HG02852 (cell line): ENCODE measurements at regions not wholly inside any gene's neighbourhood (a gene's known extent, or its start where the extent isn't known, plus 50 kb on each side); places are given as distances from the start of the nearest gene placed in this dataset.
"Not testable (repeated sequence)": the region's sequence is repeated elsewhere in the genome, so short reads cannot be mapped to it uniquely, and the experiment has no call there.

ENCODE experiments used
- ATAC-seq: cut with Tn5 transposase; IDR thresholded peaks from one replicate; pipeline ENCODE4 v1.9.1; 2021; ENCODE audit warnings: mild to moderate bottlenecking, moderate library complexity; ENCODE audit not compliant: unreplicated experiment

DNA sequence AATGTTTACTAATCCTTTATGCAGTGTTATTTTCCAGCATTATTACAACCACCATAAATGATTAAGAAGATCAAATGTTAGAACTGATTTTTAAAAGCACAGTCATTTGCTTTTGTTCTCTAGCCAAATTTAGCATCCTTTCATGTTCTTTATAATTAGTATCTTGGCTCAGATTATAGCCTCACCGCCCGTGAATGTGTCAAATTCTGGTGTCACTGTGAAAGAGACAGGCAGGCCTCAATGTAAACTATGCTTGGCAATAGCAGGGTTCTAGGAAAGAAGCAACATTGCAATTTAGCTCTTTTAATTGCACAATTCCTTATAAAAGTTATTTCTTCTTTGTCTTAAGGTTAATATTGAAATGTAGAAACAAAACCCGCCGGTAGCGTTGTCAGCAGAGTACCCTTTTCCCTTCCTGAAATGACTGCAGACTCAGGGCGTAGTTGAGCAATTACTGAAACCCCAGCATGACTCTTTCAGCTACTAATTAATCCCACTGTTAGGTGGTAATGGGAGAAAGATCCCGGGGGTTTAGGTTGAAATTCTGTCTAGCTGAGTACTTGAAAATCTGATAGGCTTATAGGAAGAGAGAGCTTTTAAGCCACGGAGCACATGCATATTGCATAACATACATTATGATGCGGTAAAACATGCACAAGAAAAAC, 1600.5 kb upstream of the SEL1L start:
- no peak for ATAC-seq

DNA sequence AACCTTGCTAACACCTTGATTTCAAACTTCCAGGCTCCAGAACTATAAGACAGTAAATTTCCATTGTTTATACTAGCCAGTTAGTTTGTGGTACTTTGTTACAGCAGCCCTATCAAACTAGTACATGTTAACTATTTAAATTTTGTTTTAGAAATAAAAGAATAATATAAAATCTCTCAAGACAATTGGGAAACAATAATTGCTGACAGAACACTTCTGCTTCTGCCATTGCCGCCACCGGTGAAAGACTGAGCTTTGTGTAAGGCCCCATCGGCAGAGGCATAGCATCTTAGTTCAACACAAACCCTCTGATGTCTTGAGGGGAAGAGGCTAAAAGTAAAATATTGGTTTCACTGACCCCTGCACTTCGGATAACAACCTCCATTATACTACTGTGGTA, 1607.1 kb upstream of the SEL1L start:
- no peak for ATAC-seq

DNA sequence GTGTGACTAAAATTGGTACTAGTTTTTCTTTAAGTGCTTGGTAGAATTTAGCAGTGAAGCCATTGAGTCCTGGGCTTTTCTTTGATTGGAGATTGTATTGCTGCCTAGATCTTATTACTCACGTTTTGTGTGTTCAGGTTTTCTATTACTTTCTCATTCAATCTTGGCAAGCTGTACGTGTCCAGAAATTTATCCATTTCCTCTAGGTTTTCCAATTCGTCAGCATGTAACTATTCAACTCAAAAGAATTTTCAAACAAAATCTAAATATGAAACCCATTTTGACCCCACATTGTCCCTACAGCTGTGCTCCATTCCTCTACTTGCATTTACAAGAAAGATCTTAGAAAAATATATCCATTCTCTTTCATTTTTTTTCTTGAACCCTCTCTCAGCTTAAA, 1613.4 kb upstream of the SEL1L start:
- no peak for ATAC-seq

DNA sequence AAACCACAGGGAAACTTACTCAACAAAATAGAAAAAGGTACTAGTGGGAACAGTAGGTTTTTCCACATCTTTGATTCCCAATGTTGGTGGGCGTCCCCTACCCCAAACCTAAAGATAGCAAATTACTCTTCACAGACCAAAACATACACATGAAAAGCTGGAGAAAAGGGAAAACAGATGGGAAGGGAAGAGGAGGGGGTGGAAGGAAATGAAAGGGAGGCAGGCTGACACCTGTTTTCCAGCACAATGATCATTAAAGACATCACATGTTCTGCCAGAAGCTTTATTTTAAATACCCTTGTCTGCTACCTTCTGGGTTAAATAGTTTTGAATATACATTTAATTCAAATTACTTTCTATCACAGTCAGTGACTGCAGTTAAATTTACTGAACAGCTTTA, 1617.9 kb upstream of the SEL1L start:
- no peak for ATAC-seq

DNA sequence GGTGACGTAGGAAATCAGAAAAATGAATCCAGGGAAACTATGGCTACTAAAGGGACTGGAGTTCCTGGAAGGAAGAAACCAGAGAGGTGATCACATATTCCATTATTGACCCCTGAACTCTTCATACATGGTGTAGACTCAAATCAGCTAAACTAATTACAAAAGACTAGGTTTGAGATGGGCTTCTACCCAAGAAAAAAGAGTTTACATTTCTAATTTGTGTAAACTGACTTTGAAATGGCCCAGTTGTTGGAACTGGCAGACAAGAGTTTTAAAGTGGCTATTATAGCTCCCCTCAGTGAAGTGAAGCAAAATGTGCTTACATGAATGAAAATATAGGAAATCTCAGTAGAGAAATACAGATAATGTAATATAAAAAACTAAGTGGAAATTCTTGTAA, 1619.4 kb upstream of the SEL1L start:
- no peak for ATAC-seq

DNA sequence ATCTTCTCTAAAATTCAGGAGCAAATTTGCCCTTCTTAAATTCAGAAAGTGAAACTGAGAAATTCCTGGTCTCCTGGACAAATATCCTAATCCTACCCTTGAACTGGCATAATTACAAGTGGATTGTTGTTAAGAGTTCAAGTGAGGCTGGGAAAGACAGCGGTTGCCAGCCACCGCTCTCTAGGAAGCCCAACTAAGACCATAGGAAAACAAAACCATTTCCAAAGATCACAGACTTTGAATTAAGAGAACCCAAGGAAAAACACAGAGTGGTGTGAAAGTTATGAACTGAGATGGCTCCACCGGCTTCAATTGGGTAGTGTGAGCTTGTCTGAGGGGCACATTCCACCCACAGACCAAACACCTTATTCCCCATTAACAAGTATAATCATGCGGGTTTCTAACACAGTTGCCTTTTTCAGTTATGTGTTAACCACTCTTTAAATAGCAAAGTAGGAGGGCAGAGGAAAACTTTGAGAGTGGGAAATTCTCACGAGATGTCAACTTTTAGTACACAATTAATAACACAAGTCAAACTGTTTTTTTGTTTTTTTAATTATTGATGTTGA, 1628.8 kb upstream of the SEL1L start:
- ATAC-seq = no peak

DNA sequence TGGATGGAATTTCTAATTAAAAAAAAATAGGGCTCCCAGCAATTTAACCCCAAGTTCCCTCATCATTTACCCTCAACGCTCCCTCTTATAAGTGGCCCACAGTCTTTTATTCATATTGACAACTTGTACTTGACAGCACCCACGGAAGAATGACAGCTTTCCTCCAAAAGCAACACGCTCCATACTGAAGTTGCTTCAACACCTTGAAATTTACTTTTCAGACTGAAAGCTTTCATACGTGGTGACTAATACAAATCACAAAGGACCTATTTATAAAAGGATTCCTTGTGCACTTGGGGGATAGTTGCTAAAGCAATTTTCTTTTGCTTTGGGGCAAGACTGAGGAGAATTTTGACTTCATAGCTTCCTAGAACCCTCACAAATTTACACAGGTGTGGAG, 1629.4 kb upstream of the SEL1L start:
- no peak for ATAC-seq

DNA sequence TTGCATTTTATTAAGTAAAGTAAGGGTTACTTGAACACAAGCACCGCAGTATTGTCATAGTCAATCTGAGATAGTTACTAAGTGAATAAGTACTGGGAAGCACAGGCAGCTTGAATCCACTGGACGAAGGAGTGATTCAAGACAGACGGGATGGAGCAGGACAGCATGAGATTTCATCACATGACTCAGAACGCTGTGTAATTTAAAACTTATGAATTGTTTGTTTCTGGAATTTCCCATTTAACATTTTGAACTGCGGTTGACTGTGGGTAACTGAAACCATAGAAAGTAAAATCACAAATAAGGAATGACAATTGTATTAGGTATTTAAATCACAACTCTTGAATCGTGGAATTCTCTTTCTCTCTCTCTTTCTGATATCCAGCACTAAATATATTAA, 1630.4 kb upstream of the SEL1L start:
- ATAC-seq = no peak

DNA sequence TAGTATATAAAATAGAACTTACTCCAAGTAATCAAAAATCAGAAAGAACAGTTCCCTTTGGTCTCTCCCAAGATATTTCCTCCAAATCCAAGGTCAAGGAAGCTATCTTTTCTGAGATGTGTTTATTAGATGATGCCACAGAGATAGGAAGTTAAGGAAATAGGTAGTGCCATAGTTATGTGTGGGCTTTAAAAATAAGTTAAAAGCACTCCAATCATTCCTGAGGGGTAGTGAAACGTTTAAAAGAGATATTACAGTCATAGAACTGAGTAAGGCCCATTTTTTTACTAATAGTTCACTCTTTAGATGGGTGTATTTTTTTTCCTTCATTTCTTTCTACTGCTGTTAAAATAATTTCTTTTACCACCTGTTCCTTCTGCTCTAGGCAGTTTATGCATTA, 1630.9 kb upstream of the SEL1L start:
- ATAC-seq = no peak

DNA sequence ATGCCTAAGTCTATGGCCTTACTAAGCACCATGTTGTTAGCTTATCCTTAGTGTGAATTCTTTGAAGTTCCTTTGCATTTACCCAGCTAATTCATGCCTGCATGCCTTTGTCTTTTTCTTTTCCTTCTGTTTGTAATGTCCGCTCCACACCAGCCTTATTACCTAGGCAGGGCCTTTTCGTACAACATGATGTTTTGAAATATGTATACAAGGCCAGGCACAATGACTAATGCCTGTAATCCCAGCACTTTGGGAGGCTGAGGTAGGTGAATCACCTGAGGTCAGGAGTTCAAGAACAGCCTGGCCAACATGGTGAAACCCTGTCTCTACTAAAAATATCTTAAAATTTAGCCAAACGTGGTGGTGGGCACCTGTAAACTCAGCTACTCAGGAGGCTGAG, 1636.5 kb upstream of the SEL1L start:
- ATAC-seq = no peak

DNA sequence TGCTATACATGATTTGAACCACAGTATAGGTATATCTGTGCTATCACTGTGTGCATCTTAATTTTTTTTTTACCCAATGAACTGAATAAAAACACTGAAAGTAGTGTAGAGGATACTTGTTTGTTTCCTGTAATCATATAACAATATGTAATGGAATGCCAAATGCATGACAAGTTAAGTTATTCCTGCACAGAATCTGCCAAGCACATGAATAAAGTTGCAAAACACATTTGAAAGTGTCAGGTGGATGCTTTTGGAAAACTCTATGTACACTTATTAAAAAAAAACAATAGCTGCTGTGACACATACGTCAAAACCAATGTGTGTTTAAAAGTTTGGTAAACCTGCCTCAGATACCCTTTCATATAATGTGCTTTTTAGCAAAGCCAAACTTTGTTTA, 1638.1 kb upstream of the SEL1L start:
- ATAC-seq = no peak

DNA sequence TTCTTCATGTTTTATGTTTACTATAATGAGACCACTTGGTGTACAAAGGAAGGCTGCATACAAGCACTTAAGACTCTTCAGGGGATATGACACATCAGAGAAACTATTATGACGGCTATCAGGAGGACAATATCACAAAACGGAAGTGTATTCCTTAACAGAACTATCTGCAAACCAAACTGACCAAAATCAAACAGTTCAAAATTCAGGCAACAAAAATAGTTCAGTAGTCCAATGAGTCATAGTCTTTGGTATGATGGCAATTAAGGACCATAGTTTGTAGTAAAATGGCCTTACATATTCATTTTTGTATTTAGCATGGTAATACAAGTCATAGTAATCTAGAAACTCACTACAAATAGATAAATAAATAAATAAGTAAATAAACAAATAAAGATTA, 1638.7 kb upstream of the SEL1L start:
- no peak for ATAC-seq

DNA sequence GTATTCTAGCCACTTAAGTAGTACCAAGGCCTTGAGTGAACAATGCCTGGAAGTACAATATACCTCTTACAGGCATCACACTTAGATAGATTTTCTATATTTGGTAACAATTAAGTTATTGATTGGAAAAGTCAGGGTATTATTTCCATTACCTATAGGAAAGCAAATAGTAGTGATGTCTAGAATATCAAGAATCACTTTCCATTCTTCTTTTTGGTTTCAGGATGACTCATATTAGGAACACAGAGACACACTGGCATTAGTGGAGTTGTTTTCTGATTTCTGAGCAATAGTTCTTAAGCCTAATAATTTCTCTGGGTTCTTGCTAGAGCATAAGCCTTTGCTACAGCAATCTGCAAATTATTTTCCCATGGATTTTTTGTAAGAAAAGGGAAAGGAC, 1640.0 kb upstream of the SEL1L start:
- no peak for ATAC-seq

DNA sequence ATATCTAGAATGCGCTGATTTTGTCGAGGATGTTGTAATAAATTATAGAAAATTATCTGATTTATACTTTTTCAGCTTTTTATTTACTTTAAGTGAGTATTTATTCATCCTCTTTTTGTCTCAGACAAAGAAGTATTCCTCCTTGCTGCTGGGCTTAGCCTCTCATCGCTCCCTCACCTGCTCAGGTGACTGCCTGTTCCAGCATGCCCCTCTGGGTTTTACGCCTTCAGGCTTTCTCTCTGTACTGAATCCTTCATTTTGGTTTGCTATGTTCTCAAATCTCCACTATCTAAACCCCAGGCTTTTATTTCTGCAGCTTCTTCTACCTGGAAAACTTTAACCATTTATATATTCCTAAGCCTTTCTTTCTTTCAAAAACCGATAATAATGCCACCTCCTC, 1650.9 kb upstream of the SEL1L start:
- no peak for ATAC-seq

DNA sequence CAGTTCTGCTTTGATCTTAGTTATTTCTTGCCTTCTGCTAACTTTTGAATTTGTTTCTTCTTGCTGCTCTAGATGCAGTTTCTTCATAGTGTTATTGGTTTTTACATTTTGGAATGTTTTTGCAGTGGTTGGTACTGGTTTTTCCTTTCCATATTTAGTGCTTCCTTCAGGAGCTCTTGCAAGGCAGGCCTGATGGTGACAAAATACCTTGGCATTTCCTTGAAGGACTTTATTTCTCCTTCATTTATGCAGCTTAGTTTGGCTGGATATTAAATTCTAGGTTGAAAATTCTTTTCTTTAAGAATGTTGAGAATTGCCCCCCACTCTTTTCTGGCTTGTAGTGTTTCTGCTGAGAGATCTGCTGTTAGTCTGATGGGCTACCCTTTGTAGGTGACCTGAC, 1654.7 kb upstream of the SEL1L start:
- ATAC-seq = not testable (repeated sequence)

DNA sequence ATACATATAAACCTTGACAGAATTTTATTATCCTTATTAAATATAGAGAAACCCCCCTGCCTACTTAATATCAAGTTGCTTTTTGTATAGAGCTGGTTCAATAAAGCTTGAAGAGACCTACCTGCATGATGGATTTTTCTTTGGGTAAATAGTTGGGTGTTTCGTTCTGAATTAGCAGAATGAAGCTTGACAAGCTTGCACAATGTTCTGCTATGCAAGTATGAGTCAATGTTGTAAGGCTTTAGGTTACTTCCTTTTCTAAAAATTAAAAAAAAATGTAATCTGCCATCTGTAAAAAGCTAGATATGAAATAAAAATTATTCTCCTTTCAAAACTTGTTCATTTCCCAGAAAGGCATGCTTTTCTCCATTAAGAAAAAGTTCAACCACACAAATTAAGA, 1662.6 kb upstream of the SEL1L start:
- no peak for ATAC-seq

DNA sequence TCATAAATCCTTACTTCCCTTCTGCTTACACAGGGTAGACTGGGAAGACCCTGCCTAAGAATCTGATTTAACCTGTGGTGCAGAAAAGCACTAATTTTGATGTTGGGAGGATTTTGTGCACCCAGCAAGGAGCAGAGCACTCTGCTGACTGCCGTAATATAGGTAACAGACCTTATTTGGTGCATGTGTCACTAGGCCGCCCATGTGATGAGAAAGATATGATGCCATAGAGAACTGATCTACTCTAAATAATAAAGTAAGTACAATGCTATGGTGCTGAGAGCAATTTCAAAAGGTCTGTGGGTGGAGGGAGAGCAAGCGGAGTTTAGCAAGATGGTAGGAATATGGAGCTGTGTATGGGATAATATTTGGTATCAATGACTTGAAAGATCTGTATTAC, 1663.6 kb upstream of the SEL1L start:
- no peak for ATAC-seq

DNA sequence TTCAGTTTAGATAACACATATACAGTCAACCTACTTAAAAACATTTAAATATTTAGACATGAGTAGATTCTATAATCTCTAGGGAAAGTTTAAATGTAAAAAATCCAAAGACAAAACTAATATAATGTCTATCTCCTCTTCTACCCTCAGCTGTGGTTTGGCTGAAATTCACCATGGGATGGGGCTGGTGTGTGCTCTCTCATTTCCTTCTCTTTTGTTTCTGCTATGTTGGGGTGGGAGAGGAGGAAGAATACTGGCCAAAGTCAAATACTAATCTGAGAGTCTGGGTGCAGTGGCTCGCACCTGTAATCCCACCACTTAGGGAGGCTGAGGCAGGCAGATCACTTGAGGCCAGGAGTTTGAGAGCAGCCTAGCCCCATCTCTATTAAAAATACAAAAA, 1673.9 kb upstream of the SEL1L start:
- ATAC-seq = no peak

DNA sequence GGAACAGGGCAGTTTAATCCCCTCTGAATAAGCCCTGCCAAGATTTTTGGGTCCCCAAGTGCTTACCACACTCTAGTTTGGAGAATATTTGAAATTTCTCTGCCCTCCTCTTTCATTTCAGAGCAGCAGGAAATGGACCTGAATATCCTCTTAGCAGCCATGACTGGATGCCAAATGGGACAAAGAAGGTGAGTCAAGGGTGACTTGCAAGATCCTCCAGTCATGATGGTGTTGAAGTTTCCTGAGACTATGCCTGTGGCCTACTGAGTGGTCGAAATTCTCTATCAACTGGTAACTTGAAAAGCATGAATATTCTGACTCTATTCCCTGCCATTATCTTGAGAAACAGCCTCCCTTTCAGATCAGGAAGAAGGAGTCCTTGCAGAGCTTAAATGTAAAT, 1674.7 kb upstream of the SEL1L start:
- ATAC-seq = no peak

DNA sequence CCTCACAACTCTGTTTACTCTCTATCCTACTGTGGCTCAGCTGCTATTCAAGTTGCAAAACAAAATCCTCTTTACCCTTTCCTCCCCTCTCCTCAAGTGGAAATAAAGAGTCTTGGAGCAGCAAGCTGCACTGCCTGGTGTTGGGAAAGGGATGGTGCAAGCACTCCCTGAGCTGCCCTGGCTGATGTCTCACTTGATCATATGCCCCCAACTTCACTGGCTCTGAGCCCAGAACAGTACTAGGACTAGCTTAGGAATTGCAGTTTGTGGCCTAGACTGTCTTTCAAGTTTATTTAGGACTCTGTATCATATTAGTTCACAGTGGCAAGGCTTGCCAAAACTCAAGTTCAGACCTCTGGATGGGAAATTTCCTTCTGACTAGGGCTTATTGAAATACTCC, 1683.8 kb upstream of the SEL1L start:
- no peak for ATAC-seq

DNA sequence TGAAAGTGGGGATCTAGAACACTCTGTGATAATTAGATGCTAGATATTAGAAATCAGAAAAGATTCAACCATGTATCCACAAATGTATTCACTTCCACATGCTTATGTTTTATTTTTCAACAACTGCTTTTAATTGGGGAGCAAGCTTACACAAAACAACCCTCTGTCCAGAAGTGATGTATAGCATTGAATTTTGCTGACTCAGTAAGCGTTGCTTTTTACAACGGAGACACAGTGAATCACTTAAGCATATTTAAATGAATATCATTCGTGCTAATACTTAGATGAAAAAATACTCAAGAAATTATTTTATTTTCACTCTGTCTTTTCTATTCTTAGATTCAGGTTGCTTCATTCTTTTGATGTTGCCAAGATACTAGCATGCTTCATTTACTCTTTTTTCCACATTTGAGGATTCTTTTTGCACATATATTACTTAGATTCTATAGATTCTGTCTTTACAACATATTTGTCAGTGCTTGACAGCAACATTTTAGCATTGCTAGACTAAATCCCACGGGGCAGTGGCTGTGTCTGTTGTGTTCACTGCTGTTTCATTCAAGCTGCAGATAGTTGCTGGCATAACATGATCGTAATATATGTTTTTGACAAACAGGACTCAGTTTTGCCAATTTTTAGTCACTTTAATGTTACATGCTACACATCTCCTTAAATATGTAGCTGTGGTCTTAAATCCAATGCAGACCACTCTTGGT, 1714.4 kb upstream of the SEL1L start:
- no peak for ATAC-seq

DNA sequence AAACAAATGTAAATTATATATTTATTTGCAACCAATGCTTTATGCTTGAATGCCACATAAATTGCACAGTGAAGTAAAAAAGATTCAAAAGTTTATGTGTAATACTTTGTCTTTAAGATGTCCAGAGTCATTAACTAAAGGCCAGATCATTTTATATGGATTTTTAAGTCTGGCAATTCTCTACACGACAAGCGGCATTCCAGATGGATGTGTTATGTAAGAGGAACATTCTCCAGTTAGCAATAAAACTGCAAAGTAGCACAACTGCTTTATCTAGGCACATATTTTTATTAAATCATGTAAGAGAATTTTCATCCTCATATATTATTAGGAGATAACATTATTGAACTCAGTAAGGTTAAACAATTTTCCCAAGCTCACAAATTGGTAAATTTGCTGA, 1717.7 kb upstream of the SEL1L start:
- no peak for ATAC-seq

DNA sequence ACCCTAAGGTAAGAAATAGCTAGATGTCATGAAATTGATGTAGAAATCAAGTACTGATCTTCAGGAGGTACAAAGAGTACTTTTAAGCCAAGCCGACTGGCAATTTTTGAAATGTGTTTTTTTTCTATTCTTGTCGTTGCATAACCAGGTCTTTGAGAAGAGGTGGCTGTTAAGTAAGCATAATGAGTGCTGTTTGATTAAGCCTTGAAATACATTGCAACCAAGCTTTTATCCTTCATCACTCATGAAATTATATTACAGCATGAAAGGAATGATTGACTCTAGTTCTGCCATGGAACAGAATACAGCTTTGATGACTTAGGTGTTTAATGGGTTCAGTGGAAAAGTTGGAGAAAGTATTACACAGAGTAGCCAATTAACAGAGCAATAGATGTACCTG, 1720.2 kb upstream of the SEL1L start:
- ATAC-seq = no peak
